GM12878 (cell line): ENCODE measurements at regions not wholly inside any gene's neighbourhood (a gene's known extent, or its start where the extent isn't known, plus 50 kb on each side); places are given as distances from the start of the nearest gene placed in this dataset.

Experiments
- GABPA ChIP-seq: IDR thresholded peaks from 2 replicates; pipeline ENCODE4 v1.6.1; 2014; ENCODE audit warnings: antibody characterized with exemption, low read depth, mild to moderate bottlenecking, inconsistent platforms
- HCFC1 ChIP-seq: fragments of 150-350 bp; IDR thresholded peaks from 2 replicates; pipeline ENCODE4 v1.6.1; 2014; ENCODE audit warnings: low read length
- IKZF1 ChIP-seq: fragments of 450-650 bp; conservative IDR thresholded peaks from 2 replicates; pipeline ENCODE4 v1.6.1; 2017; ENCODE audit warnings: antibody characterized with exemption, mild to moderate bottlenecking
- NFXL1 ChIP-seq: fragments of 450-650 bp; IDR thresholded peaks from 2 replicates; pipeline ENCODE4 v1.6.1; 2017; ENCODE audit warnings: antibody characterized with exemption, mild to moderate bottlenecking, borderline replicate concordance
- YY1 ChIP-seq: IDR thresholded peaks from 2 replicates; pipeline ENCODE4 v1.6.1; 2011; ENCODE audit warnings: low read depth, mild to moderate bottlenecking, low read length
- TF ChIP-seq, protein P1 (sequence below): IDR thresholded peaks from 2 replicates; pipeline ENCODE4 v1.6.1; 2012; ENCODE audit warnings: improper control_type of control experiment, low read depth, low read length; ENCODE audit not compliant: insufficient replicate concordance
- TF ChIP-seq, protein P2 (sequence below): fragments of 450-650 bp; IDR thresholded peaks from 2 replicates; pipeline ENCODE4 v1.6.1; 2018; ENCODE audit warnings: borderline replicate concordance, mild to moderate bottlenecking; ENCODE audit not compliant: partially characterized antibody
- TF ChIP-seq, protein P3 (sequence below): IDR thresholded peaks from 2 replicates; pipeline ENCODE4 v1.6.1; 2012; ENCODE audit warnings: low read depth, low read length, improper control_type of control experiment
- TF ChIP-seq, protein P4 (sequence below): IDR thresholded peaks from 2 replicates; pipeline ENCODE4 v1.6.1; 2011; ENCODE audit warnings: mild to moderate bottlenecking, low read depth, low read length, moderate library complexity; ENCODE audit not compliant: insufficient replicate concordance
- TF ChIP-seq, protein P5 (sequence below): IDR thresholded peaks from 2 replicates; pipeline ENCODE4 v1.6.1; 2012; ENCODE audit warnings: low read depth, low read length, improper control_type of control experiment

DNA sequence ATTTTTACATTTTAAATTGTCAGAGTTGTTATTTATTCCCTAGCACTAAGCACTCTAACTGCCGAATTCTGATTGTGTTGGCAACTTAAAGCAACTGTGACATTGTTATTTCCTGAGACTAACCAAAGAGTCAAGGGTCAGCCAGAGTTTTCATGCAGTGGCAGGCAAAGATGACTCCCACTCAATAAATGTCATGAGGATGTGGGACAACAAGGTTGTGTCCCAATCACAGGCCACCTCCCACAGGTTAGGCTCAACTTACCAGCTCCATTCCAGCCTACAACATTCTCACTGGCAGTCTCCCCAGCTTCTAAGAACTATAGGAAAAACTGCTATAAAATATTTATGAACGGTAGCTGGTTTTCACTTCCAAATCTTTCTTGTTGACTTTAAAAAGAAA is 80.1 kb downstream of the RSL24D1 start (continued):
- TF ChIP-seq, protein P1, sequence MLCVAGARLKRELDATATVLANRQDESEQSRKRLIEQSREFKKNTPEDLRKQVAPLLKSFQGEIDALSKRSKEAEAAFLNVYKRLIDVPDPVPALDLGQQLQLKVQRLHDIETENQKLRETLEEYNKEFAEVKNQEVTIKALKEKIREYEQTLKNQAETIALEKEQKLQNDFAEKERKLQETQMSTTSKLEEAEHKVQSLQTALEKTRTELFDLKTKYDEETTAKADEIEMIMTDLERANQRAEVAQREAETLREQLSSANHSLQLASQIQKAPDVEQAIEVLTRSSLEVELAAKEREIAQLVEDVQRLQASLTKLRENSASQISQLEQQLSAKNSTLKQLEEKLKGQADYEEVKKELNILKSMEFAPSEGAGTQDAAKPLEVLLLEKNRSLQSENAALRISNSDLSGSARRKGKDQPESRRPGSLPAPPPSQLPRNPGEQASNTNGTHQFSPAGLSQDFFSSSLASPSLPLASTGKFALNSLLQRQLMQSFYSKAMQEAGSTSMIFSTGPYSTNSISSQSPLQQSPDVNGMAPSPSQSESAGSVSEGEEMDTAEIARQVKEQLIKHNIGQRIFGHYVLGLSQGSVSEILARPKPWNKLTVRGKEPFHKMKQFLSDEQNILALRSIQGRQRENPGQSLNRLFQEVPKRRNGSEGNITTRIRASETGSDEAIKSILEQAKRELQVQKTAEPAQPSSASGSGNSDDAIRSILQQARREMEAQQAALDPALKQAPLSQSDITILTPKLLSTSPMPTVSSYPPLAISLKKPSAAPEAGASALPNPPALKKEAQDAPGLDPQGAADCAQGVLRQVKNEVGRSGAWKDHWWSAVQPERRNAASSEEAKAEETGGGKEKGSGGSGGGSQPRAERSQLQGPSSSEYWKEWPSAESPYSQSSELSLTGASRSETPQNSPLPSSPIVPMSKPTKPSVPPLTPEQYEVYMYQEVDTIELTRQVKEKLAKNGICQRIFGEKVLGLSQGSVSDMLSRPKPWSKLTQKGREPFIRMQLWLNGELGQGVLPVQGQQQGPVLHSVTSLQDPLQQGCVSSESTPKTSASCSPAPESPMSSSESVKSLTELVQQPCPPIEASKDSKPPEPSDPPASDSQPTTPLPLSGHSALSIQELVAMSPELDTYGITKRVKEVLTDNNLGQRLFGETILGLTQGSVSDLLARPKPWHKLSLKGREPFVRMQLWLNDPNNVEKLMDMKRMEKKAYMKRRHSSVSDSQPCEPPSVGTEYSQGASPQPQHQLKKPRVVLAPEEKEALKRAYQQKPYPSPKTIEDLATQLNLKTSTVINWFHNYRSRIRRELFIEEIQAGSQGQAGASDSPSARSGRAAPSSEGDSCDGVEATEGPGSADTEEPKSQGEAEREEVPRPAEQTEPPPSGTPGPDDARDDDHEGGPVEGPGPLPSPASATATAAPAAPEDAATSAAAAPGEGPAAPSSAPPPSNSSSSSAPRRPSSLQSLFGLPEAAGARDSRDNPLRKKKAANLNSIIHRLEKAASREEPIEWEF: no peak
- TF ChIP-seq NFXL1 (no peak), GABPA (no peak), IKZF1 (no peak), YY1 (no peak), HCFC1 (no peak)
- TF ChIP-seq, protein P2, sequence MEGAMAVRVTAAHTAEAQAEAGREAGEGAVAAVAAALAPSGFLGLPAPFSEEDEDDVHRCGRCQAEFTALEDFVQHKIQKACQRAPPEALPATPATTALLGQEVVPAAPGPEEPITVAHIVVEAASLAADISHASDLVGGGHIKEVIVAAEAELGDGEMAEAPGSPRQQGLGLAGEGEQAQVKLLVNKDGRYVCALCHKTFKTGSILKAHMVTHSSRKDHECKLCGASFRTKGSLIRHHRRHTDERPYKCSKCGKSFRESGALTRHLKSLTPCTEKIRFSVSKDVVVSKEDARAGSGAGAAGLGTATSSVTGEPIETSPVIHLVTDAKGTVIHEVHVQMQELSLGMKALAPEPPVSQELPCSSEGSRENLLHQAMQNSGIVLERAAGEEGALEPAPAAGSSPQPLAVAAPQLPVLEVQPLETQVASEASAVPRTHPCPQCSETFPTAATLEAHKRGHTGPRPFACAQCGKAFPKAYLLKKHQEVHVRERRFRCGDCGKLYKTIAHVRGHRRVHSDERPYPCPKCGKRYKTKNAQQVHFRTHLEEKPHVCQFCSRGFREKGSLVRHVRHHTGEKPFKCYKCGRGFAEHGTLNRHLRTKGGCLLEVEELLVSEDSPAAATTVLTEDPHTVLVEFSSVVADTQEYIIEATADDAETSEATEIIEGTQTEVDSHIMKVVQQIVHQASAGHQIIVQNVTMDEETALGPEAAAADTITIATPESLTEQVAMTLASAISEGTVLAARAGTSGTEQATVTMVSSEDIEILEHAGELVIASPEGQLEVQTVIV: no peak
- TF ChIP-seq, protein P3, sequence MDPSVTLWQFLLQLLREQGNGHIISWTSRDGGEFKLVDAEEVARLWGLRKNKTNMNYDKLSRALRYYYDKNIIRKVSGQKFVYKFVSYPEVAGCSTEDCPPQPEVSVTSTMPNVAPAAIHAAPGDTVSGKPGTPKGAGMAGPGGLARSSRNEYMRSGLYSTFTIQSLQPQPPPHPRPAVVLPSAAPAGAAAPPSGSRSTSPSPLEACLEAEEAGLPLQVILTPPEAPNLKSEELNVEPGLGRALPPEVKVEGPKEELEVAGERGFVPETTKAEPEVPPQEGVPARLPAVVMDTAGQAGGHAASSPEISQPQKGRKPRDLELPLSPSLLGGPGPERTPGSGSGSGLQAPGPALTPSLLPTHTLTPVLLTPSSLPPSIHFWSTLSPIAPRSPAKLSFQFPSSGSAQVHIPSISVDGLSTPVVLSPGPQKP: no peak
- TF ChIP-seq, protein P4, sequence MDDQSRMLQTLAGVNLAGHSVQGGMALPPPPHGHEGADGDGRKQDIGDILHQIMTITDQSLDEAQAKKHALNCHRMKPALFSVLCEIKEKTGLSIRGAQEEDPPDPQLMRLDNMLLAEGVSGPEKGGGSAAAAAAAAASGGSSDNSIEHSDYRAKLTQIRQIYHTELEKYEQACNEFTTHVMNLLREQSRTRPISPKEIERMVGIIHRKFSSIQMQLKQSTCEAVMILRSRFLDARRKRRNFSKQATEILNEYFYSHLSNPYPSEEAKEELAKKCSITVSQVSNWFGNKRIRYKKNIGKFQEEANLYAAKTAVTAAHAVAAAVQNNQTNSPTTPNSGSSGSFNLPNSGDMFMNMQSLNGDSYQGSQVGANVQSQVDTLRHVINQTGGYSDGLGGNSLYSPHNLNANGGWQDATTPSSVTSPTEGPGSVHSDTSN: no peak
- TF ChIP-seq, protein P5, sequence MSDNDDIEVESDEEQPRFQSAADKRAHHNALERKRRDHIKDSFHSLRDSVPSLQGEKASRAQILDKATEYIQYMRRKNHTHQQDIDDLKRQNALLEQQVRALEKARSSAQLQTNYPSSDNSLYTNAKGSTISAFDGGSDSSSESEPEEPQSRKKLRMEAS: no peak
